ENCODE measurements at regions not wholly inside any gene's neighbourhood (a gene's known extent, or its start where the extent isn't known, plus 50 kb on each side); places are given as distances from the start of the nearest gene placed in this dataset.

DNA sequence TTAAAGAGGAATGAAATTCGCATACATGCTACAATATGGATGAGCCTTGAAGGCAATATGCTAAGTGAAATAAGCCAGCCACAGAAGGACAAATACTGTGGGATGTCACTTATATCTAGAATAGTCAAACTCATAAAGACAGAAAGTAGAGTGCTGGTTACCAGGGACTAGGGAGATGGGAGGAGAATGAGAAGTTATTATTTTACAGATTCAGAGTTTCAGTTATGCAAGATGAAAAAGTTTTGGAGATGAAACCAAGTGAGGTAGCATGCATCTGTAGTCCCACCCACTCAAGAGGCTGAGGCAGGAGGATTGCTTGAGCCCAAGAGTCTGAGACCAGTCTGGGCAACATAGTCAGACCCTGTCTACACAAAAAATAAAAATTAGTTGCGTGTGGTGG, 82.5 kb upstream of the ARID1B start:
- H3K4me3 ChIP-seq (ENCODE audit: low read depth, low read length), result no peak overlapping the region
- in situ Hi-C loops (cut with HindIII; ENCODE audit: low sequenced_read_pairs), result no loop called here
- TF ChIP-seq, protein P1, sequence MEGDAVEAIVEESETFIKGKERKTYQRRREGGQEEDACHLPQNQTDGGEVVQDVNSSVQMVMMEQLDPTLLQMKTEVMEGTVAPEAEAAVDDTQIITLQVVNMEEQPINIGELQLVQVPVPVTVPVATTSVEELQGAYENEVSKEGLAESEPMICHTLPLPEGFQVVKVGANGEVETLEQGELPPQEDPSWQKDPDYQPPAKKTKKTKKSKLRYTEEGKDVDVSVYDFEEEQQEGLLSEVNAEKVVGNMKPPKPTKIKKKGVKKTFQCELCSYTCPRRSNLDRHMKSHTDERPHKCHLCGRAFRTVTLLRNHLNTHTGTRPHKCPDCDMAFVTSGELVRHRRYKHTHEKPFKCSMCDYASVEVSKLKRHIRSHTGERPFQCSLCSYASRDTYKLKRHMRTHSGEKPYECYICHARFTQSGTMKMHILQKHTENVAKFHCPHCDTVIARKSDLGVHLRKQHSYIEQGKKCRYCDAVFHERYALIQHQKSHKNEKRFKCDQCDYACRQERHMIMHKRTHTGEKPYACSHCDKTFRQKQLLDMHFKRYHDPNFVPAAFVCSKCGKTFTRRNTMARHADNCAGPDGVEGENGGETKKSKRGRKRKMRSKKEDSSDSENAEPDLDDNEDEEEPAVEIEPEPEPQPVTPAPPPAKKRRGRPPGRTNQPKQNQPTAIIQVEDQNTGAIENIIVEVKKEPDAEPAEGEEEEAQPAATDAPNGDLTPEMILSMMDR (IDR thresholded peaks at IDR 0.05; ENCODE audit: low read depth, low read length, missing control alignments), result no peak
- no peak for DNase-seq (ENCODE audit: low read depth)

DNA sequence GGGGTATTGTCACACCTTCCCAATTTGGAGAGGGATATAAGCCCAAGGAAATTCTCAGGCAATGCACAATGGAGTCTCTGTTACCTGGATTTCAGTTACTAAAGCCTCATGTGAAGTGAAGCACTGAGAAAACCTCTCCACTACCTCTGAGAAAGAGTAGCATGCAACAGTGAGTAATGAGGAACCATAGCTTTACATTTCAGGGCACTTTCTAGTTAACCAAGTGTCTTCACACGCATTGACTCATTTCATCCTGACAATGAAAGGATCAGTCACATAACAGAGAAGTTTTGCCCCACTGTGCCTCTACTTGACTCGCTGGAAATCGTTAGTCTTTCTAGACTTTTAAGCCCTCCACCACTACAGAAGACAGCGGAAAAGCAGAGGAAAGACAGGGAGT, 86.2 kb upstream of the ARID1B start:
- TF ChIP-seq, protein P1 (IDR thresholded peaks at IDR 0.05; ENCODE audit: low read depth, low read length, missing control alignments), result no peak
- no peak for DNase-seq (ENCODE audit: low read depth)
- in situ Hi-C loops (cut with HindIII; ENCODE audit: low sequenced_read_pairs), result no loop called here
- H3K4me3 ChIP-seq (ENCODE audit: low read depth, low read length), result no peak overlapping the region

DNA sequence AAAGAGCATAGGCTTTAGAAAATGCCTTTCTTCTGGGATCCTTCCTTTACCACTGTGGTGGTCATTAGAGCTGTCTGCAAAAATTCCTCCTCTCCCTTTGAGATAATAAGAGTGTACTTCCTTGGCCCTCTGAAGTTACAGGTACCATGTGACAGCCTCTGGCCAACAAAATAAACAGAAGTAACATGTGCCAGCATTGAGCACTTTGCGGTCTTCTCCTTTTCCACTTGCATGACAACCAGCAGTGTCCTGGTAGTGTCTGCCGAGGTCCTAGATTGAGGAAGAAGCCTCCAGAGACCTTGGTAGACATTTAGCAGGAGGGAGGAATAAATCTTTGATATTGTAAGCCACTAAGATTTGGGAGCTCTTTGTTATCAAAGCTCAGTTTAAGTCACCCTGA, 87.5 kb upstream of the ARID1B start:
- H3K4me3 ChIP-seq (ENCODE audit: low read depth, low read length), result no peak overlapping the region
- DNase-seq (ENCODE audit: low read depth), result no peak
- TF ChIP-seq, protein P1 (IDR thresholded peaks at IDR 0.05; ENCODE audit: low read depth, low read length, missing control alignments), result no peak
- in situ Hi-C loops (cut with HindIII; ENCODE audit: low sequenced_read_pairs), result no loop called here

DNA sequence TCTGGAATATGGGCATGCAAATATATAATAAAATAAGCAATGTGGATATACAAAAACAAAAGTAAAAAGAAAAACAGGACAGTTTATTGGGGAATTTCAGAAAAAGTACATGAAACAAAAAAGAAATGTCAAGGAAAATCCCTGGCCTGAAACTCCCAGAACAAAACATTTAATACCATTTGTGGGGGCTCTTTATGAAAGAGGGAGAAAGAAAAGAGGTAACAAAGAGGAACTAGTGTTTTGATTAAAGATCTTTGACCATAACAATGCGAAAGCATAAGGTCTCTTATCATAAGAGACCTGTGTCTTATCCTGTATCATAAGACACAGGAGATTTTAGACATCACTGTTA, 88.6 kb upstream of the ARID1B start:
- DNase-seq (ENCODE audit: low read depth), result no peak
- TF ChIP-seq, protein P1 (IDR thresholded peaks at IDR 0.05; ENCODE audit: low read depth, low read length, missing control alignments), result no peak
- in situ Hi-C loops (cut with HindIII; ENCODE audit: low sequenced_read_pairs), result no loop called here
- H3K4me3 ChIP-seq (ENCODE audit: low read depth, low read length), result no peak overlapping the region

DNA sequence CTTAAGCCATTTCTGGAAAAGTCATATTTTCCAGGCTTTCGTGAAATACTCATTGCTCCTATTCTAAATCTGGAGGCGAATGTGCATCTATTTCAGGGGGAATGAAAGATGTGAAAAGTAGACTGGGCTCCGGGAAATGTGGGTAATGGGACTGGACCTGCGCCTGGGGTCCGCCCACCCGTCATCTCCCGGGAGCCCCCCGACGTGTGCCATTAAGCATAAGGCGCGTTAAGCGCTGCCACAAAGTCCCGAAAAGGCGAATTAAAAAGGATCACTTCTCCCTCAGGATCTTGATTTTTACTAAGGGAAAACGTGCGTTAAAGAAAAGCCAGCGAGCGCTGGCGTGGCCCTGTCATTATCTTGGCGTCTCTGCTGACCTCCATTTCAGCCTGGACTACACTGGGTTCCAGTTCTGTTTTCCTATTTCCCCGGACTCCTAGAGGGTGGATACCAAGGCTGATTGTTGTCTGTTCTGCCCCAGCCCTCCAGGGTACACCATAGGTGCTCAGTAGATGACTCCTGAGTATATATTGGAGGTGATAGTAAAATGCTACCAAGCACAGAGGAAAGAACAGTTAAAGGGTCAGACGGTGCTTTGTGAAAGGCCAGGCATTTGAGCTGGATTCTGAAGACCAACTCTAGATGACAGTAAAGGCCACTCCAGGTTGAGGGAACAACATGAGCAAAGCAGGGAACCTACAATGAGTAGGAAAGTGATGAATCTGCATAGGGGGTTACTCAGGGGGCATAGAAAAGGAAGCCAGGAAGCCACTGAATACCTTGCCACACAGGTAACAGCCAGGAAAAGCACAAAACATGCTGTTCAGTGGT, 89.2 kb upstream of the ARID1B start:
- DNase-seq (ENCODE audit: low read depth), result no peak
- H3K4me3 ChIP-seq (ENCODE audit: low read depth, low read length), result peak overlapping the region; percentile 49
- in situ Hi-C loops (cut with HindIII; ENCODE audit: low sequenced_read_pairs), result no loop called here
- TF ChIP-seq, protein P1 (IDR thresholded peaks at IDR 0.05; ENCODE audit: low read depth, low read length, missing control alignments), result no peak

DNA sequence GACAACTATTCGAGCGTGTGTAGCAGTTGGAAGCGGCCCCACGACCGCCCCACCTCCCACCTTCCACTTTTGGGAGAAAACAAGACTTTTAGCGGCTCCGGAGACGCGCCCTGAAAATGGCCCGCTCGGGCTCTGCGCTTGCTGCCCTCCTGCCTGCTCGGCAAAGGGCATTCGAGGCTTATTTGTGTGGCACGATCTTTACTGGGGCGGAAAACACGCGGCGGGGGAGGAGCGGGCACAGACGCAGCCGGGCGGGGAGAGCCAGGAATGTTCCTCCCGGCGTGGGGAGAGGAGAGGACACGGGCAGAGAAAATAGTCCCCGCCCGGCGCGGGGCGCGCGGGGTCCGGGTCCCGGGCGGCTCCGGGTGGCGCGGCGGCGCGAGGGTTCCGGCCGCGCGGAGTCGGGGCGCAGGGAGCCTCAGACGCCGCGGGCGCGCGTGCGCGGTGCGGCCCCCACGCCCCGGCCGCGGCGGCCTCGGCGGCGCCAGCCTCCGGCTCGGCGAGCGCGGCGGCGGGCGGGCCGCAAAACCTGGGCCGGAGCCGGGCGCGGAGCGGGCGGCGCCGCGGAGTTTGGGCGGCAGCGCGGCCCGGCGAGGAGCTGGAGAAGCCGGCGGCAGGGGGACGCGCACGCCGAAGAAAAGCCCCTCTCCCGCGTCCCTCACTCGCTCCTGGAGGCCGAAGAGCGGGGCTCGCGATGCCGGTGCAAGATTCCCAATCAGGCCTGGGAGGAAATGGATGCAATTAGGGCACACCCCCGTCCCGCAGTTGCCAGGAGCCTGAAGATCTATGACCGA, 90.0 kb upstream of the ARID1B start:
- in situ Hi-C loops (cut with HindIII; ENCODE audit: low sequenced_read_pairs), result no loop called here
- H3K4me3 ChIP-seq (ENCODE audit: low read depth, low read length), result peak overlapping the region; percentile 56

More for the DNA sequence above, 90.0 kb upstream of the ARID1B start:
- DNase-seq (ENCODE audit: low read depth), result peak; percentile 83
- TF ChIP-seq, protein P1 (IDR thresholded peaks at IDR 0.05; ENCODE audit: low read depth, low read length, missing control alignments), result no peak

Measured in astrocyte of the cerebellum (primary cell).